ENCODE measurements at regions not wholly inside any gene's neighbourhood (a gene's known extent, or its start where the extent isn't known, plus 50 kb on each side); places are given as distances from the start of the nearest gene placed in this dataset.

- DNase-seq (ENCODE audit: low read depth, low spot score): no peak
- H3K4me3 ChIP-seq (ENCODE audit: low read length): no peak overlapping the region
Measured at GRCh38 chr1:209354840-209355165, 228.7 kb upstream of the CAMK1G start.

GRCh38 chr1:209355415-209355814, 228.1 kb upstream of the CAMK1G start:
- no peak overlapping the region for H3K4me3 ChIP-seq (ENCODE audit: low read length)
- DNase-seq (ENCODE audit: low read depth, low spot score): no peak

DNA sequence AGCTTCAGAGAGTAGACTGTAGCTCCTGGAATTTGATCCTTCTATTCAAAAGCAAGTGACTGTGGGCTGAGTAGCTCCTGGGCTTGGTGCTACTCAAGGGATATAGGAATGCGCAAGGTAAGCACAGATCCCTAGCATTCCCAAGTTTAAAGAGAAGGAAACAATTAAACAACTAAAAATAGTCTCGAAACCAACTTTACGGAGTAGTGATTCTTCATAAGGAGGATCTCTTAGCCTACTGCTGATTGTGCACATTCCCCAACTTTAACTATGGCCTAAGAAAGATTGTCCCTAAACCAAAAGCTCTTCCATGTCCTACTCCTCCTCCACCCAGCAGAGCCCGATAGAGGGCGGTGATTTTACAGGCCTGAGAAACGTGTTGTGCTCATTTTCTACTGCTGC, 226.5 kb upstream of the CAMK1G start:
- DNase-seq (ENCODE audit: low read depth, low spot score): no peak
- no peak overlapping the region for H3K4me3 ChIP-seq (ENCODE audit: low read length)

- no peak for DNase-seq (ENCODE audit: low read depth, low spot score)
- H3K4me3 ChIP-seq (ENCODE audit: low read length): no peak overlapping the region
Measured at GRCh38 chr1:209363112-209363511, 220.4 kb upstream of the CAMK1G start.

GRCh38 chr1:209364716-209365115, 218.8 kb upstream of the CAMK1G start:
- DNase-seq (ENCODE audit: low read depth, low spot score): no peak
- H3K4me3 ChIP-seq (ENCODE audit: low read length): no peak overlapping the region

DNA sequence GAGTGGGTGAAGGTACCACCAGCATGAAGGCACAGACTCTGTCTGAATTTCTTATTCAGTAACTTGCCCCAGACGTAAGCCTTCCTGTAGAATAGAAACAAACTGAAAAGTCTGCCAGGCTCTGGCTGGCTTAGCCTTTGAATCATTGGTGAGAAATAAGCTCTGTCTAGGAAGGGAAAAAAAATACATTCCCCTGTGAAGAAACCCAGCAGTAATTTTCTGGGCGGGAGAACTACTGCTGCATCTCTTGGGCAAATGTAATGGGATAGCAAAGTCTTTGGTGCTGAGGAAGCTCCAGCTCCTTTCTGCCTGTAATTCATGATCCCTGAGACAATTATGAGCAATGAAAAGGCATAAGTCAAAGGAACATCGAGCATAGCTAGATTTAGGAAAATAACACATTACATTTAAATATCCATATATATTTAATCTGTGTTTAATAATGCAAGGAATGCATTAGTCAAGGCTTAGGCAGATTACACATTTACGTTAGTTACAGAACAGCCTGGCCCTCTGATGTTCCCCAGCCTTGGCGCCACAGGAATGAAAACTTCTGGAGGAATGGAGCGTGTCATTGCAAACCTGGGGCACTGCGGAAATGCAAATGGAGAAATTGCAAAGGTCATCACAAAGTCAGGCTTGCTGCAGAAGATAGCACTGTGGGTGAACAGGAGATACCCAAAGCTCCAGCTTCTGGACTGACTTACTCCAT, 216.3 kb upstream of the CAMK1G start:
- H3K4me3 ChIP-seq (ENCODE audit: low read length): no peak overlapping the region
- DNase-seq (ENCODE audit: low read depth, low spot score): no peak

- no peak for DNase-seq (ENCODE audit: low read depth, low spot score)
- H3K4me3 ChIP-seq (ENCODE audit: low read length): no peak overlapping the region
Measured at GRCh38 chr1:209368864-209369598, 214.5 kb upstream of the CAMK1G start.

GRCh38 chr1:209370241-209370995, 213.1 kb upstream of the CAMK1G start:
- H3K4me3 ChIP-seq (ENCODE audit: low read length): no peak overlapping the region
- no peak for DNase-seq (ENCODE audit: low read depth, low spot score)

DNA sequence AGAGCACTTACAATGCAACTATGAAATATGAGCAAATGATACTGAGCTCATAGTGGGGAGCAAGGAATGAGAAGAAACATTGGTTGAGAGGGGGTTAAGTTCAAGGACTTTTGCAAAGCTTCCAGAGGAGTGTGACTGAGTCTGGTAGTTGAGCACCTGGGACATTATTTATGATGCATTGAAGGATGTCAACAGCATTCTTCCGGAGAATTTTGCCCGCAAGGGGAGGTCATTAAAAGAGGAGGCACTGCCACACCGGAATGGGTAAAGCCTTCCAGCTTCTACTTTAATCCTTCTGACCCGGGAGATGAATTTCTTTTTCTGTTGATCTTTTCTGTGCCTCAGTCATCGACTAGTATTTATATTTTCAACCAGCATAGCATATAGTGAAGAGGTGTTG, 208.4 kb upstream of the CAMK1G start:
- DNase-seq (ENCODE audit: low read depth, low spot score): no peak

GRCh38 chr1:209375671-209376365, 207.7 kb upstream of the CAMK1G start:
- H3K4me3 ChIP-seq (ENCODE audit: low read length): no peak overlapping the region
- no peak for DNase-seq (ENCODE audit: low read depth, low spot score)

More for the DNA sequence above, 208.4 kb upstream of the CAMK1G start:
- H3K4me3 ChIP-seq (ENCODE audit: low read length): no peak overlapping the region

DNA sequence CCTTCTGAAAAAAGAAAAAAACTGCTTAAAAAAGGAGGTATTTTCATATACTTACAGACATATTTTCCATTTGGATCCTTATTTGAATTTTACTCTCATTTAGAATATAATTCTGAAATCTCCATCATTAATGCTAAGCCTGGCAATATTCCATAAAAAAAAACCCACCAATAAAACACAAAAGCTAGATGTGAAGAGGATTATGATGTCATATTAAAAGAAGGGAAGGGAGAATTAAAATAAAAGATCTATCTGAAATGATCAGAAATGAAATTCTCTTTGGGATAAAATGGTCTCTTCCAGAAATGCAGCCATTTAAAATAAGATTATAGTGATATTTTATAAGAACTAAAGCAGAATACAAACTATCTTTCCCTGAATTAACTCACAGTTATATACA, 206.7 kb upstream of the CAMK1G start:
- no peak overlapping the region for H3K4me3 ChIP-seq (ENCODE audit: low read length)
- no peak for DNase-seq (ENCODE audit: low read depth, low spot score)

GRCh38 chr1:209377995-209378394, 205.5 kb upstream of the CAMK1G start:
- DNase-seq (ENCODE audit: low read depth, low spot score): no peak
- H3K4me3 ChIP-seq (ENCODE audit: low read length): no peak overlapping the region

DNA sequence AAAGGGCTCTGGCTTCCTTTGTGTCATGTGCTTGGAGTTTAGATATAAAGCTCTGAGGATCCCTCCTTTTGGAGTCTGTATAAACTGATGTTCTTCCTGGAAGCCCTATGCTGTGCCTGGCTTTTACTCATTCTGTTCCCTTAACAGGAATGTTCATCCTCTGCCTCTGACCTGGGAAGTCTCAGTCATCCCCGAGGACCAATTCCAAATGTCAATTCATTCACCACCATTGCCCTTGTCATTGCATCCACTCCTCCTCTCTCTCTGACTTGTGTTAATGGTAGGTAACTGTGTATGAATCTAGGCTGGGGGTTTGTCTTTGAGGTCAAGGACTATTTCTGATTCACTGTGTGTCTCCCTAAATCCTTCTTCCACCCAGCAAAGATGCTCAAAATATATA, 204.2 kb upstream of the CAMK1G start:
- no peak for DNase-seq (ENCODE audit: low read depth, low spot score)
- no peak overlapping the region for H3K4me3 ChIP-seq (ENCODE audit: low read length)

- H3K4me3 ChIP-seq (ENCODE audit: low read length): no peak overlapping the region
- no peak for DNase-seq (ENCODE audit: low read depth, low spot score)
Measured at GRCh38 chr1:209380420-209380819, 203.1 kb upstream of the CAMK1G start.

GRCh38 chr1:209382231-209383100, 201.0 kb upstream of the CAMK1G start:
- H3K4me3 ChIP-seq (ENCODE audit: low read length): no peak overlapping the region
- DNase-seq (ENCODE audit: low read depth, low spot score): no peak

DNA sequence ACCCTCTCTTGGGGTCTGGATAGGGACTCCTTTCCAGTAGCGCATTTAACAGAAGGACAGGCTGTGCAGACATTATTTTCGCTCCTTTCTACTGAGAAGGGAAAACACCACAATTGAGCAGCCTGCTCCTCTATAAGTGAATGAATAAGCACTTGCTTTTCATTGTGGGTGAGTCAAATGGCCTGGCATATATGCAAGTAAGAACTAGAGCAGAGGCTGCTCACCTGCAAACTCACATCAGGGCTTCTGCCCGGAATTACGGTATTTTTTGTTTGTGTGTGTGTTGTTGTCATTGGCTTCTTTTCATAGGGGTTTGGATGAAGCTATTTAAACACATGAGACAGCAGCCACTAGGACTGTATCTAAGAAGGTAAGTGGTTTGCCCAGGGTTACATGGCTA, 200.1 kb upstream of the CAMK1G start:
- no peak for DNase-seq (ENCODE audit: low read depth, low spot score)
- no peak overlapping the region for H3K4me3 ChIP-seq (ENCODE audit: low read length)

DNA sequence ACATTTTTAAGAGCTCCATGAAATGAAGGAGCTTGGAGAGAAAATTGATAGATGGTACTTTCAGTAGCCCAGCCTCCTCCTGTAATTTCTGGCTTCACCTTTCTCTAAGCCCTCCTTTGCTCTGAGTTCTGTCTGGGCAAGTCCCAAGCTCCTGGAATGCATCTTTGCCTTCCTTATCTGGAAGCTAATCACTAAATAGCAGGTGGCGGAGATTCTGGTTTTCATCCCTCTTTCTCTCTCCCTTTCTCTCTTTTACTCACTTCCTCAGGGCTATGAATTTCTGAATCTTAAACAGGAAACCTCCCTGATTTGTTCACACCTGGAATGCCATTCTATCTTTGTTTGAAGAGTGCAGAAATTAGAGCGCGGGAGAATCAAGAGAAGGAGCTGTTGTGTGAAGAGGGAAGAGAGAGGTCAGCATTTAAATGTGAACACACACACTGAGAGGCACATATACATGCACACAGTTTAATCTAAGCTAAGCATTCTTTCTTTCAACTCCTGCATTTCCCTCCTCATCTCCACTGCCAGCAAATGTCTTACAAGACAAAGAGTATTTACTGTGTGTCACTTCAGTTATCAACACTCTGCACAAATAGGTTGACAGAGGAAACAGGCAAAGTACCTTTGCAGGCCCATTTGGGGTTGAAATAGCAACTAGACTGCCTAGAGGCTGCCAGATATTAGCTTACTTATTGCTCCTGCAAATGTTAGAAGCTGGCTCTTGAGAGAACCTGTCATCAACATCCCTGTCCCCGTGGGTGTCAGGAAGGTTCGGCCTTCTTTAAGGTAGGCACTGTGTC, 199.4 kb upstream of the CAMK1G start:
- H3K4me3 ChIP-seq (ENCODE audit: low read length): no peak overlapping the region
- DNase-seq (ENCODE audit: low read depth, low spot score): no peak
